ENCODE measurements at regions not wholly inside any gene's neighbourhood (a gene's known extent, or its start where the extent isn't known, plus 50 kb on each side); places are given as distances from the start of the nearest gene placed in this dataset.
"Not testable (repeated sequence)": the region's sequence is repeated elsewhere in the genome, so short reads cannot be mapped to it uniquely, and the experiment has no call there.

DNA sequence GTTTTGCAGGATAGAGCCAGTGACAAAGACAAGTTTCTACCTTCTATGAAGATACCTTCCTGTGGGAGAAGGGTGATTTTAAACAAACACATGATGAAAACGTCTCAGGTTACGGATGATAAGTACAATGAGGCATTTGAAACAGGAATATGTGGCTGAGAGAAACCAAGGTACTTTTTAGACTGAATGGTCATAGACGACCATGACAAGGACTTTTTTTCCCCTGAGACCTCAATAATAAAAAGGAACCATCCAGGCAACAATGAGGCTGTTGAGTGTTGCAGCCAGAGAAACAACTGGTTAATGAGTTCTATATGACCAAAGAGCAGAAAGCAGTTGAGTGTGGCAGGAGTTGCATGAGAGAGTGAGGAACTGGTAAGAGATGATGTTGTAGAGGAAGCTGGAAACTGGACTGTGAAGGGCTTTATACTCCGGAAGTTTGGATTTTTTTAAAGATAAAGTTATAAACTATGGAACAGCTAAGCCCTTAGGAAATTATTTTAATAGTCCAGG lies 306.1 kb upstream of the CYRIA start:
- Mint-ChIP-seq H3K27me3 (ENCODE audit: low read depth) (no peaks in the 10 kb centered on the region), H3K9me3 (no peaks in the 10 kb centered on the region), H3K4me1 (ENCODE audit: low read depth) (no peaks in the 10 kb centered on the region), H3K4me3 (no peak overlapping the region), H3K27ac (no peak overlapping the region), H3K36me3 (ENCODE audit: low read depth) (no peaks in the 10 kb centered on the region)
- no peak for DNase-seq (ENCODE audit: low spot score)

DNA sequence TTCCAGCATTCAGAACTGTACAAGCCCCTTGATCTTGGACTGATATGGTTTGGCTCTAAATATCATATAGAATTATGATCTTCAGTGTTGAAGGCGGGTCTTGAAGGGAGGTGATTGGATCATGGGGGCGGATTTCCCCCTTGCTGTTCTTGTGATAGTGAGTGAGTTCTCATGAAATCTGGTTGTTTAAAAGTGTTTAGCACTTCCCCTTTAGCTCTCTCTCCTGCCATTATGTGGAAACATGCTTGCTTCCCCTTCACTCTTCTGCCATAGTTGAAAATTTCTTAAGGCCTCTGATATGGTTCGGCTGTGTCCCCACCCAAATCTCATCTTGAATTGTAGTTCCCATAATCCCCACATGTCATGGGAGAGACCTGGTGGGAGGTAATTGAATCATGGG lies 305.3 kb upstream of the CYRIA start:
- not testable (repeated sequence) for H3K9me3 Mint-ChIP-seq; H3K36me3 Mint-ChIP-seq (ENCODE audit: low read depth); H3K4me1 Mint-ChIP-seq (ENCODE audit: low read depth); H3K27ac Mint-ChIP-seq; H3K27me3 Mint-ChIP-seq (ENCODE audit: low read depth); DNase-seq (ENCODE audit: low spot score); H3K4me3 Mint-ChIP-seq

DNA sequence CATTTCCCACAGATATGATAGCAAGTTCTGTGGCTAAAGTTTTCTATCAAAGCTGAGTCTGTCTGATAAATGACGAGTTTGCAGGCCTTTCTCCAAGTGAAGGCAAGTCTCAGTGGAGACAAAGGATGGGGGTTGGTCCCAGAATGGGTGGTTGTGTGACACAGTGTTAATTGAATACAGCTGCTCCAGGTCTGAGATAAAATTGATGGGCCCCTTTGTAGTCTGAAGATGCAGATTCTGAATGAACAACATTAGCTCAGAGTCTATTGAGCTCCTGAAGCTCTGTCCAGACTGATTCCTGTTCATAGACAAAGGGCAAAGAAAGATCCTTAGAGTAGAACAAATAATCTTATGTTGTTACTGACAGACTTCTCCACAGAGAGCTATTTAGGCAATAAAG lies 296.9 kb upstream of the CYRIA start:
- Mint-ChIP-seq H3K27ac (no peak overlapping the region), H3K4me1 (ENCODE audit: low read depth) (no peaks in the 10 kb centered on the region), H3K4me3 (no peak overlapping the region), H3K36me3 (ENCODE audit: low read depth) (no peaks in the 10 kb centered on the region), H3K27me3 (ENCODE audit: low read depth) (no peaks in the 10 kb centered on the region), H3K9me3 (no peaks in the 10 kb centered on the region)
- no peak for DNase-seq (ENCODE audit: low spot score)

DNA sequence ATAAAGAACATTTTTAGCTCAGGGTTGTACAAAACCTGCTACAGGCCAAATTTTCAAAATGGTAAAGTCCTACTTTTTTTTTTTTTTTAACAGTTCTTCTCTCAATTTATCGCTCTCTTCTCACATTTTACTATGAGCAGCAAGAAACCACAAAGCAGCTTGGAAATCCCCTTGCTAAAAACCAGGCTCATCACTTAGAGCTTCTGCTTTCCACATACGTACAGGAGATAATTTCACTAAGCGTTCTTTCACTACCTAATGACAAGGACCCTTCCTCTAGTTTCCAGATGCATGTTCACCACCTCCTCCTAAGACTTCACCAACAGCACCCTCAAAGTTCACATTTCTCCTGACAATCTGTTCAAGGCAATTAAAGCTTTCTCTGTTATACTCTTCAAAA lies 294.9 kb upstream of the CYRIA start:
- H3K27me3 Mint-ChIP-seq (ENCODE audit: low read depth): no peaks in the 10 kb centered on the region
- H3K27ac Mint-ChIP-seq: no peak overlapping the region
- no peak overlapping the region for H3K4me3 Mint-ChIP-seq
- H3K36me3 Mint-ChIP-seq (ENCODE audit: low read depth): no peaks in the 10 kb centered on the region
- H3K9me3 Mint-ChIP-seq: no peaks in the 10 kb centered on the region
- H3K4me1 Mint-ChIP-seq (ENCODE audit: low read depth): no peaks in the 10 kb centered on the region
- no peak for DNase-seq (ENCODE audit: low spot score)

DNA sequence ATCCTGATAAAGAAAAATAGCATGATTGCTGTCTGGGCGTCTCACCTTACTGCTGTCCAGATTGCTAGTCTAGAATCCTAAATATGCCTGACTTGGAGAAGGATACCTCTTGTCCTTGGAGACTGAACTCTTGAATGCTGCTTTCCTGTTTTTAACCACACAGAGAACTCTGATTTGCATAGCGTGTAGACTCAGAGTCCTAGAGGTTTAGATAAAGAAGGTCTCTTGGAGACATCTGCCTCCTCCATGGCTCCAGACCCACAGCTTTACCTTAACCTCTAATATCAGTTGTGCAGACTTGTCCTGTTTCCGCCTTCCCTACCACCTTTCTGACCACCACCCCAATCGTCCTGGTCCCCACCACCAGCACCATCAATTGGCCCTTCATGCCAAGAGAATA lies 292.6 kb upstream of the CYRIA start:
- Mint-ChIP-seq H3K9me3 (no peaks in the 10 kb centered on the region), H3K4me3 (no peak overlapping the region), H3K27ac (no peak overlapping the region), H3K4me1 (ENCODE audit: low read depth) (no peaks in the 10 kb centered on the region), H3K36me3 (ENCODE audit: low read depth) (no peaks in the 10 kb centered on the region), H3K27me3 (ENCODE audit: low read depth) (no peaks in the 10 kb centered on the region)
- DNase-seq (ENCODE audit: low spot score): no peak

DNA sequence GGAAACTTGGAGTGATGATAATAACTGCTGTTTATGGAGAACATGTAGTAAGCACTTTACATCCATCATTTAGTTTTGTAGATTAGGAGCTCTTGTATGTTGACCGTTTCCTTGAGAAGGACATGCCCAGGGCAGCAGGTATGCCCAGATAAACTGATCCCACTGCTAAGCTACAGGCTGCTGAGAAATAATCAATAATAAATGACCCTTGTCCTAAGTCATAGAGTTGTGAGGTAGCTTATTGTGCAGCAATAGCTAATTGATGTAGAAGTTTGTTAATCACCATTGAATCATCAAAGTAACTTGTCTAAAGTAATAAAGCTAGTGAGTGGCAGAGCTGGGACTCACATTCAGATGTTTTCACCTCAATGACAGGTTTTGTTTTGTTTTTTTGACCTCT lies 287.2 kb upstream of the CYRIA start:
- no peak for DNase-seq (ENCODE audit: low spot score)
- H3K27ac Mint-ChIP-seq: no peak overlapping the region
- H3K27me3 Mint-ChIP-seq (ENCODE audit: low read depth): no peaks in the 10 kb centered on the region
- no peaks in the 10 kb centered on the region for H3K4me1 Mint-ChIP-seq (ENCODE audit: low read depth)
- no peak overlapping the region for H3K4me3 Mint-ChIP-seq
- H3K36me3 Mint-ChIP-seq (ENCODE audit: low read depth): no peaks in the 10 kb centered on the region
- H3K9me3 Mint-ChIP-seq: no peaks in the 10 kb centered on the region

DNA sequence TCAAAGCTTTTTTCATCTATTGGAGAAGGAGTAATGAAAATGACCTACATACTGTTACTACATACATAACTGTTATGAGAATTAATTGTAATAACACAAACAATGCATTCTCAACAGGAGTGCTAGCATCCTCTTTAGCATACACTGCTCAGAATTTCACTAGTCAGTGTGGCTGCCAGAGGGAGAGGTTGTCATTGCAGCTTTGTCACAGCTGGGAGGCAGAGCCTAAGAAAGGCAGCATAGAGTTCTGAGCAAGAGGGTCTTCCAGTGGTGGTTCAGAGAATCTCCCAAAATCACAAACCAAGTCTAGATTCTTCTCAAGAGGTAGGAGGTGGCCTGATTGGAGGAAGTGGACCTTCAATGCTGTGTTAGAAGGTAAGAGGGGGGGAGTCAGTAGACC lies 286.7 kb upstream of the CYRIA start:
- no peaks in the 10 kb centered on the region for H3K4me1 Mint-ChIP-seq (ENCODE audit: low read depth)

DNA sequence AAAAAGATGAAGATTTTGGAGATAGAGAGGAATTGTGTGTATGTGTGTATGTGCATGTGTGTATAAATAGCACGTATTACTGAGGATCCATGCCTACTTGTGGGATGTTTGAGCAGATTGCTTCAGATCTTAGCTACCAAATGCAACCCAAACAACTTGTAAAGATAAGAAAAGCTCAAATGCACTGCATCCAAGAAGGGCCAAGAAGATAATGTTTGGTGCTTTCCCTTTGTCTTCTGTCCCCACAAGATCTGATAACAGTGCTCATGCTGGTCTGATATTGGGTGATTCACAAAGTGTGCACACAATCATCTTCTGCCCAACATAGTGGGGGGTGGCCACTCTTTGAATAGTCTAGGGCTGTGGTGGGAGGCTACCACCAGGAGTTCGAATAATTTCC lies 284.8 kb upstream of the CYRIA start:
- no peaks in the 10 kb centered on the region for H3K27me3 Mint-ChIP-seq (ENCODE audit: low read depth)
- H3K9me3 Mint-ChIP-seq: no peaks in the 10 kb centered on the region
- H3K4me3 Mint-ChIP-seq: no peak overlapping the region
- DNase-seq (ENCODE audit: low spot score): no peak
- H3K27ac Mint-ChIP-seq: no peak overlapping the region
- no peaks in the 10 kb centered on the region for H3K36me3 Mint-ChIP-seq (ENCODE audit: low read depth)
- no peaks in the 10 kb centered on the region for H3K4me1 Mint-ChIP-seq (ENCODE audit: low read depth)

More for the DNA sequence above, 286.7 kb upstream of the CYRIA start:
- no peaks in the 10 kb centered on the region for H3K36me3 Mint-ChIP-seq (ENCODE audit: low read depth)
- no peaks in the 10 kb centered on the region for H3K9me3 Mint-ChIP-seq
- DNase-seq (ENCODE audit: low spot score): no peak
- no peak overlapping the region for H3K27ac Mint-ChIP-seq
- H3K4me3 Mint-ChIP-seq: no peak overlapping the region
- H3K27me3 Mint-ChIP-seq (ENCODE audit: low read depth): no peaks in the 10 kb centered on the region

DNA sequence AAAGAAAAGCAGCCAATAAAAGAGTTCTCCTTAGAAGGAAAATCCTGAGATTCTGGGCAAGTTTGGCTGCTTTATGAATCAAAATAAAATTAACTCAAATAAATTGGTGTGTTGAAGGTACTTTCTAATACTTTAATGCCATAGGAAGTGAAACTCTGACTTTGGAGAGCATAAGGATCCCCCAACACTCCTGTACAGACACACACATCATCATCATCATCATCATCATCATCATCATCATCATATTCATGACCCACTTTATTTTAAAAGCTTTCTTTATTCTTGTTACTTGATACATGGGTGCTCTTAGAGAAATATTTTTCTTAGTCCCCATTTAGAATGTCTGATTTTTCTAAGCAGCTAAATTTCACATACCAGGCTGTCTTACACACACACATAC lies 283.1 kb upstream of the CYRIA start:
- H3K36me3 Mint-ChIP-seq (ENCODE audit: low read depth): no peaks in the 10 kb centered on the region
- no peak for DNase-seq (ENCODE audit: low spot score)
- no peaks in the 10 kb centered on the region for H3K9me3 Mint-ChIP-seq
- no peaks in the 10 kb centered on the region for H3K4me1 Mint-ChIP-seq (ENCODE audit: low read depth)
- no peak overlapping the region for H3K4me3 Mint-ChIP-seq
- H3K27me3 Mint-ChIP-seq (ENCODE audit: low read depth): no peaks in the 10 kb centered on the region
- H3K27ac Mint-ChIP-seq: no peak overlapping the region

DNA sequence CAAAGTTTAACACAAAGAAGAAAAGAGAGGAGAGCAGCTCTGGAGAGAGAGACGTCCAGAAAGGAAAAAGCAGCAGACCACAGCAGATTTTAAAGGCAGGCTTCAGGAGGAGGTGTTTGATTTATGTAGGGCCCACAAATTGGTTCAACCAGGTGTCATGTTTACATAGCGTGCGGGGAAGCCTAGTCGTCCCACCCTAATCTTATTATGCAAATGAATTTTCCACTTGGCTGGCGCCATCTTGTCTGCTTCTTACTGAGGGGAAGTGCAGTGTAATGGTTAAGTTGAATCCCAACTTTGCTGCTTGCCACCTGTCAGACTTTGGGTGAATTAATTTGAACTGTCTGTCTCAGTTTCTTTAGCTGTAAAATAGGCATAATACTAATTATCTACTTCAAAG lies 282.4 kb upstream of the CYRIA start:
- Mint-ChIP-seq H3K36me3 (ENCODE audit: low read depth) (no peaks in the 10 kb centered on the region), H3K27ac (no peak overlapping the region), H3K4me3 (no peak overlapping the region), H3K27me3 (ENCODE audit: low read depth) (no peaks in the 10 kb centered on the region), H3K4me1 (ENCODE audit: low read depth) (no peaks in the 10 kb centered on the region), H3K9me3 (no peaks in the 10 kb centered on the region)
- DNase-seq (ENCODE audit: low spot score): no peak

DNA sequence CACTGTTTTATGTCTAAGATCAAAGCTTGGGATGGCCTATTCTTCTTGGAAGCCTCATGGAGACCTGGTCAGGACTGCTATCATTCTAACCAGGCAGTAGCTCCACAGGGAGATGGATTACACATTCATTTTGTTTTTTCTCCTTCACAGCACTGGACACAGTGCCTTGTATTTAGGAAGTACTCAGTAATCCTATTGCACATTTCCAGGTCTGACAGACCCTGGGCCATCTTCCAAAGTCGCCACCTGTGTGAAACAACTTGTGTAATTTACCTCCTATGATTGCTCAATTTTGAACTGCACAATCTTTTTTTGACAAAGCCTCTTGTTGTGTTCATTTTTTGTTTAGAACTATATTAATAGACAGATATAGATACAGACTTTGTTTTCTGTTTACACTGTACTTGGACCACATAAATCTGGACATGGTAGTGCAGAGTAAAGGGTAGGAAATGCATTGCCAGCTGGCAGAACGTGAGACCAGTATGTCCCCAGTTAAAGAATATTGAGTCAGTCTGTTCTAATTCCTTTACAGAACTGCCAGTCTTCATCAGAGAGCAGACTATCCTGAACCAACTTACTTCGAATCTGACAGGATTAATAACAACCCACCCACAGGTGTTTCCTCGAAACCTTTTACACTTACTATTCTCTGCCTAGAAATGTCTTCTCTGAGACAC lies 277.8 kb upstream of the CYRIA start:
- Mint-ChIP-seq H3K27ac (no peak overlapping the region), H3K4me3 (no peak overlapping the region), H3K4me1 (ENCODE audit: low read depth) (no peaks in the 10 kb centered on the region), H3K27me3 (ENCODE audit: low read depth) (no peaks in the 10 kb centered on the region), H3K9me3 (peaks cover 9% of the 10 kb centered on the region), H3K36me3 (ENCODE audit: low read depth) (no peaks in the 10 kb centered on the region)
- DNase-seq (ENCODE audit: low spot score): no peak

DNA sequence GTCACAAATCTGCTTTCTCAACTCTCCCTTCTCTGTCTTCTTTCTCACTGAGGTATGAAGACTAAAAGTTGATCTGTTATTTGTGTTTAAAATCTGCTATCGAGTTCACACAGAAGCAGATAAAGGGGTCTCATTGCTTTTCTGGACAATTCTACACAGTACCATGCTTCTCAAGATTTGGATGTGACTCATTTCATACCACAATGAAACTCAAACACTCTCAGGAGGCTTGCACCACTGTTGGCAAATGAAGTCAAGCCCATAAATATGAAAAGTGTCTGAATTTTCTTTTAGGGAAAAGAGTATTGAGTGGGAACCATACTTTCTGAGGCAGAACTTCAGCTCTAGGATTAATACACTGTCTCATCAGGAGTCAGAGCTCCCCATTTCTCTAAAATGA lies 274.6 kb upstream of the CYRIA start:
- H3K36me3 Mint-ChIP-seq (ENCODE audit: low read depth): no peaks in the 10 kb centered on the region
- DNase-seq (ENCODE audit: low spot score): no peak
- no peak overlapping the region for H3K27ac Mint-ChIP-seq
- peaks cover 9% of the 10 kb centered on the region for H3K9me3 Mint-ChIP-seq
- H3K27me3 Mint-ChIP-seq (ENCODE audit: low read depth): no peaks in the 10 kb centered on the region
- no peaks in the 10 kb centered on the region for H3K4me1 Mint-ChIP-seq (ENCODE audit: low read depth)
- no peak overlapping the region for H3K4me3 Mint-ChIP-seq

DNA sequence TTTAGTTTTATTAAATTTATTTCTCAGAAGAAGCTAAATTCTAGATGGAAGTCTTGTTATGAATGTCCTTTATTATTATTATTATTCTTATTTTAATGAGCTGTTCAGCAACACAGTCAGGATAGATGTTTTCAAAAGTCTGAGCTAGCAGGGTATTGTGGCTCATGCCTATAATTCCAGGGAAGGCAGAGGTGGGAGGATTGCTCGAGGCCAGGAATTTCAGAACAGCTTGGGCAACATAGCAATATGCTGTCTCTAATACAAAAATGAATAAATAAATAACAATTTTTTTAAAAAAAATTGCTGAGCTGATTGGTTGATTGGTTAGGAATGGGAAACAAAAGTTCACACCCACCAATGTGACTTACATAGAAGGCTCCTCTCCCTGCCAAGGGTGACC lies 274.1 kb upstream of the CYRIA start:
- no peak overlapping the region for H3K4me3 Mint-ChIP-seq
- H3K36me3 Mint-ChIP-seq (ENCODE audit: low read depth): no peaks in the 10 kb centered on the region
- no peak overlapping the region for H3K27ac Mint-ChIP-seq

DNA sequence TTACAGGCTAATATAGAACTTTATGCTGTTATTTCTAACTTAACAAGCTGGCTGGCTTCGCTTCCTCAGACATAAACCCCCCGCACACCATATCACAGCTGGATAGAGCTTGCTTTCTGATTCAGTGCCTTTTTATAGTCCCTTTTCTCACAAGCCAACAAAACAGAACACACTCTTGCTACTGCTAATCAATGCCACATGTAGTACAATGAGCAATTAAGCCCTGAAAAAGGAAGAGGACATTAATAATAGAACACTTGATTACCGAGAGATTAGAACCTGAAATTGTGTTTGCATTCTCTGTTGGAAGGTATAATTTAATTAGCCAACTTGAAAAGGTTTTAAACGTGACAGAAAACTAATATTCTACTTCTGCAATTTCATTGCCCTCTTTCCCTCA lies 267.7 kb upstream of the CYRIA start:
- no peaks in the 10 kb centered on the region for H3K9me3 Mint-ChIP-seq
- H3K27me3 Mint-ChIP-seq (ENCODE audit: low read depth): no peaks in the 10 kb centered on the region
- no peaks in the 10 kb centered on the region for H3K36me3 Mint-ChIP-seq (ENCODE audit: low read depth)
- DNase-seq (ENCODE audit: low spot score): no peak
- no peaks in the 10 kb centered on the region for H3K4me1 Mint-ChIP-seq (ENCODE audit: low read depth)
- H3K4me3 Mint-ChIP-seq: no peak overlapping the region
- H3K27ac Mint-ChIP-seq: no peak overlapping the region

More for the DNA sequence above, 274.1 kb upstream of the CYRIA start:
- DNase-seq (ENCODE audit: low spot score): no peak
- no peaks in the 10 kb centered on the region for H3K4me1 Mint-ChIP-seq (ENCODE audit: low read depth)
- peaks cover 9% of the 10 kb centered on the region for H3K9me3 Mint-ChIP-seq
- H3K27me3 Mint-ChIP-seq (ENCODE audit: low read depth): no peaks in the 10 kb centered on the region

DNA sequence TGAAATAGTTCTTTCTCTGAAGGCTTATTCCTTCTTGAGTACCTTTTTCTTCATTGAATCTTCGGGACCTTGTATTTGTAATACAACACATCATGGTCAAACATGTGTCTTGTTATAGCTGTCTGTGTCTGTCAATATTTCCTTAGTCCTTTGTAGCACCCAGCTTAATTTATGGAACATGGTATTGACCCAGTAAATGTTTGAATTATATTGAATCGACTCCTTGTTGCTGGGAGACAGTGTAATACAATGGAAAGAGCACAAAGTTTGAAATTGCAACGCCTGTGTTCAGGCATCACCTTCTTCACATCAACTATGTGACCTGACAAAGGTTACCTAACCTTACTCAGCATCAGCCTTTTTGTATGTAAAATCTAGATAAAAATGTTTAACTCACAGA lies 267.2 kb upstream of the CYRIA start:
- DNase-seq (ENCODE audit: low spot score): no peak
- H3K27ac Mint-ChIP-seq: no peak overlapping the region
- H3K27me3 Mint-ChIP-seq (ENCODE audit: low read depth): no peaks in the 10 kb centered on the region
- H3K4me1 Mint-ChIP-seq (ENCODE audit: low read depth): no peaks in the 10 kb centered on the region
- no peaks in the 10 kb centered on the region for H3K36me3 Mint-ChIP-seq (ENCODE audit: low read depth)
- H3K9me3 Mint-ChIP-seq: no peaks in the 10 kb centered on the region
- no peak overlapping the region for H3K4me3 Mint-ChIP-seq
